Sigmoid colon (tissue), 6 donors: ENCODE measurements at regions not wholly inside any gene's neighbourhood (a gene's known extent, or its start where the extent isn't known, plus 50 kb on each side); places are given as distances from the start of the nearest gene placed in this dataset.
"Not testable (repeated sequence)": the region's sequence is repeated elsewhere in the genome, so short reads cannot be mapped to it uniquely, and the experiment has no call there.

Experiments used
- DNase-seq: peaks from one replicate; pipeline ENCODE4 v3.0.0-alpha.2; 2019
- H3K27ac ChIP-seq, 4 donors: fragments of 200-600 bp; sonication (generic); one replicate each; pipeline ENCODE4 v1.5.1; 2016 to 2019; ENCODE audit warnings: mild to moderate bottlenecking in 1 of 4
- H3K27me3 ChIP-seq, 3 donors: fragments of 200-600 bp; sonication (generic); one replicate each; pipeline ENCODE4 v1.5.1; 2019; ENCODE audit warnings: mild to moderate bottlenecking in 1 of 3
- H3K36me3 ChIP-seq, 4 donors: fragments of 200-600 bp; sonication (generic); one replicate each; pipeline ENCODE4 v1.5.1; 2016 to 2019
- H3K4me1 ChIP-seq, 4 donors: fragments of 200-600 bp; sonication (generic); one replicate each; pipeline ENCODE4 v1.5.1; 2017 to 2019
- H3K4me3 ChIP-seq, 4 donors: fragments of 200-600 bp; sonication (generic); one replicate each; pipeline ENCODE4 v1.5.1; 2017 to 2019; ENCODE audit warnings: mild to moderate bottlenecking in 2 of 4, moderate library complexity in 1 of 4
- H3K9me3 ChIP-seq, 4 donors: fragments of 200-600 bp in 3 of 4; sonication (generic) in 3 of 4; one replicate each; pipeline versions ENCODE4 v1.5.1 to v1.6.1; 2013 to 2019
- CTCF ChIP-seq, 4 experiments: fragments of 450-650 bp in 3 of 4; fragments of 200-600 bp in 1 of 4; IDR thresholded peaks; one replicate each; pipeline ENCODE4 v1.5.1; 2016 to 2019; ENCODE audit warnings: antibody characterized with exemption in 4 of 4, mild to moderate bottlenecking in 3 of 4, moderate library complexity in 2 of 4
- EP300 ChIP-seq, 4 donors: sonication (generic); formaldehyde crosslinking; IDR thresholded peaks; one replicate each; pipeline ENCODE4 v1.6.1; 2017; ENCODE audit warnings: antibody characterized with exemption in 4 of 4
- POLR2A ChIP-seq, 2 donors: fragments of 450-650 bp; IDR thresholded peaks; one replicate each; pipeline ENCODE4 v1.6.1; 2016; ENCODE audit warnings: antibody characterized with exemption in 2 of 2, mild to moderate bottlenecking in 2 of 2, moderate library complexity in 2 of 2
- POLR2AphosphoS5 ChIP-seq, 4 donors: sonication (generic); formaldehyde crosslinking; IDR thresholded peaks; one replicate each; pipeline ENCODE4 v1.6.1; 2017; ENCODE audit warnings: antibody characterized with exemption in 4 of 4
- WGBS, 2 donors: extraction: QIAGEN DNeasy Blood & Tissue Kit; methylation state at CpG; one replicate each; pipeline ENCODE4 v1.1.7; 2013; 5-methylcytosine and 5-hydroxymethylcytosine counted together
- intact Hi-C: fragments of 100-400 bp; cut with DNase I; formaldehyde crosslinking; loops from one replicate; pipeline ENCODE4 v1.15.1; 2023
- donor health status: healthy with polysubstance abuse.
- donor health status: healthy.

DNA sequence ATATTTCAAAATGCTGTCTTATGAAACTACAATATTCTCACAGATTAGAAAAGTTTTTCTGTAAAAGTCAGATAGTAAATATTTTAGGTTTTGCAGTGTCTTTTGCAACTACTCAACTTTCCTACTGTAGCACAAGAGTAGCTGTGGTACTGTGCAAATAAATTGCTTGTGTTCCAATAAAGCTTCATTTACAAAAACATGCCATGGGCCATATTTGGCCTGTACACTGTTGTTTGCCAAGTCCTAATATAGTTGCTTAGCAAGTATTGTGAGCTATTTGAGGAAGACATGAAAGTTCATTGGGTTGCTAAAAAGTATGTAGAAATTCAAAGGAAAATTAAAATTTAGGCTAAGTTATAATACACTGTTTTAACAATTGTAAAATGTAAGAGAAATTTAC is 80.0 kb downstream of the TFPI2 start:
- no peak overlapping the region for H3K27ac ChIP-seq
- TF ChIP-seq POLR2A (IDR thresholded peaks at IDR 0.05) (no peak), EP300 (IDR thresholded peaks at IDR 0.05) (no peak), CTCF (IDR thresholded peaks at IDR 0.05) (no peak), POLR2AphosphoS5 (IDR thresholded peaks at IDR 0.05) (no peak)

DNA sequence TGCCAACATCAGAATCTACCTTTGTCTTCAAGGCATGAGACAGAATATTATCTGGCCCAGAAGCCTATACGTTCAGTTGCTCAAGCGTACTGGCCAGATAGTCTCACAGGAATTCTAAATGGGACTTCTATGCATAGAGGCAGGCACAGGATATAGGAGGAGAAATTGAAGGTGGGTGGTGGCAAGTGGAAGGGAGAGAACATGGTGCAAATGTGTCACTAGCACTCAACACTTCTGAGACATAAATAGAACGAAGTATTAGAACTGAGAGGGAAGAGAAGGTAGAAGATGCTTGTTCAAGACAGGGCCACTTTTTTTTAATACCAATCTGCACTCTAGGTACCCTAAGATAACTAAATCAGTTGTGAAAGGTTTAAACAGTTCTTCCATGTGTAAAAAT is 85.8 kb downstream of the TFPI2 start:
- 66 to 86% methylated on average over 3 of the region's 3 CpGs for WGBS, 2 donors
- no peak for TF ChIP-seq CTCF (IDR thresholded peaks at IDR 0.05)
- TF ChIP-seq POLR2AphosphoS5 (IDR thresholded peaks at IDR 0.05) = no peak
- no peak for TF ChIP-seq POLR2A (IDR thresholded peaks at IDR 0.05)
- TF ChIP-seq EP300 (IDR thresholded peaks at IDR 0.05) = no peak
- no peak for DNase-seq
- no peaks in the 10 kb centered on the region for H3K36me3 ChIP-seq
- no peaks in the 10 kb centered on the region for H3K4me1 ChIP-seq
- H3K9me3 ChIP-seq = no peaks in the 10 kb centered on the region
- H3K27ac ChIP-seq = no peak overlapping the region
- intact Hi-C loops = no loop called here
- H3K27me3 ChIP-seq = no peaks in the 10 kb centered on the region
- H3K4me3 ChIP-seq = no peak overlapping the region

More for the DNA sequence above, 80.0 kb downstream of the TFPI2 start:
- Histone ChIP-seq H3K4me3 (no peak overlapping the region), H3K4me1 (no peaks in the 10 kb centered on the region), H3K36me3 (no peaks in the 10 kb centered on the region), H3K27me3 (no peaks in the 10 kb centered on the region), H3K9me3 (no peaks in the 10 kb centered on the region)
- intact Hi-C loops = no loop called here
- no peak for DNase-seq

GRCh38 chr7:93799750-93800357 is 90.7 kb downstream of the TFPI2 start:
- intact Hi-C loops = no loop called here
- Histone ChIP-seq H3K36me3 (no peaks in the 10 kb centered on the region), H3K9me3 (no peaks in the 10 kb centered on the region), H3K4me3 (no peak overlapping the region), H3K27me3 (no peaks in the 10 kb centered on the region), H3K27ac (no peak overlapping the region), H3K4me1 (no peaks in the 10 kb centered on the region)
- TF ChIP-seq CTCF (IDR thresholded peaks at IDR 0.05) (peak in 1 of 4 experiments; percentile 32), EP300 (IDR thresholded peaks at IDR 0.05) (no peak), POLR2A (IDR thresholded peaks at IDR 0.05) (no peak)
- no peak for DNase-seq
- WGBS, 2 donors = 67 to 72% methylated on average over 5 of the region's 5 CpGs

- H3K27ac ChIP-seq, DNase-seq, H3K27me3 ChIP-seq, H3K4me3 ChIP-seq, H3K36me3 ChIP-seq, H3K4me1 ChIP-seq, intact Hi-C loops, H3K9me3 ChIP-seq: not testable (repeated sequence)
- 90 to 93% methylated on average over 10 to 30 of the region's 33 CpGs for WGBS, 2 donors
These were observed 97.4 kb downstream of the TFPI2 start for GRCh38 chr7:93793084-93793697.

DNA sequence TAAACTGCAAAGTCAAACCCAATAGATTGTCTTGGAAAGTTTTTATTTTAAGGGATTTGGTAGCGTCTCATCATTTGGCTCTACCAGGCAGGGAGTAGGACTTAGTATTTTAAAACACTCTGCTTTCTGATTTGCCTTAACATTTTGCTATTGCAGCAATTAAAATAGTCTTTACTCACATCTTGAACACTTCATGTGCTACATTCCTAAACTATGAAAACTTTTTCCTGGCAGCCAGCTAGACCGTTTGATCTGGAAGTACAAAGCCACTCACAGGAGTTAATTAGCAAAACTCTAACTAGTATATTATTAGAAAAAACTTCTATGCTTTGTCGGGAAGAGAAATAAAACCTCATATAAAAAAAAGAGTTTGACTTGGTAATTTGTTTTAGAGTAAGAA is 111.4 kb downstream of the TFPI2 start:
- WGBS, 2 donors = 73 to 80% methylated on average over 3 of the region's 3 CpGs
- H3K9me3 ChIP-seq = no peaks in the 10 kb centered on the region
- no peak overlapping the region for H3K27ac ChIP-seq
- H3K36me3 ChIP-seq = no peaks in the 10 kb centered on the region
- no peak overlapping the region for H3K4me3 ChIP-seq
- intact Hi-C loops = no loop called here
- DNase-seq = no peak
- no peak for TF ChIP-seq CTCF (IDR thresholded peaks at IDR 0.05)
- no peak for TF ChIP-seq EP300 (IDR thresholded peaks at IDR 0.05)
- TF ChIP-seq POLR2AphosphoS5 (IDR thresholded peaks at IDR 0.05) = no peak
- no peak for TF ChIP-seq POLR2A (IDR thresholded peaks at IDR 0.05)
- no peaks in the 10 kb centered on the region for H3K4me1 ChIP-seq
- no peaks in the 10 kb centered on the region for H3K27me3 ChIP-seq
